Activated naive CD4-positive, alpha-beta T cell treated with anti-CD3 and anti-CD28 coated beads, Interleukin-2, amount 50 U/mL, for 24 hours (primary cell): ENCODE measurements at regions not wholly inside any gene's neighbourhood (a gene's known extent, or its start where the extent isn't known, plus 50 kb on each side); places are given as distances from the start of the nearest gene placed in this dataset.

Source experiments
- H3K27ac Mint-ChIP-seq: one replicate; pipeline ENCODE4 v1.8.0; 2021; ENCODE audit warnings: mild to moderate bottlenecking, mixed read lengths
- H3K27me3 Mint-ChIP-seq: one replicate; pipeline ENCODE4 v1.8.0; 2021; ENCODE audit warnings: mixed read lengths
- H3K36me3 Mint-ChIP-seq: one replicate; pipeline ENCODE4 v1.8.0; 2021; ENCODE audit warnings: mixed read lengths
- H3K4me1 Mint-ChIP-seq: one replicate; pipeline ENCODE4 v1.8.0; 2021; ENCODE audit warnings: mixed read lengths
- H3K4me3 Mint-ChIP-seq: one replicate; pipeline ENCODE4 v1.8.0; 2021; ENCODE audit warnings: mild to moderate bottlenecking, mixed read lengths
- H3K9me3 Mint-ChIP-seq: one replicate; pipeline ENCODE4 v1.8.0; 2021; ENCODE audit warnings: mixed read lengths

- H3K27ac Mint-ChIP-seq = no peak overlapping the region
- H3K4me3 Mint-ChIP-seq = no peak overlapping the region
- H3K9me3 Mint-ChIP-seq = no peaks in the 10 kb centered on the region
- H3K27me3 Mint-ChIP-seq = no peaks in the 10 kb centered on the region
- peaks cover 5% of the 10 kb centered on the region for H3K4me1 Mint-ChIP-seq
- H3K36me3 Mint-ChIP-seq = no peaks in the 10 kb centered on the region
Observed at GRCh38 chr14:34177466-34177865, 226.6 kb upstream of the EGLN3 start.

- no peaks in the 10 kb centered on the region for H3K36me3 Mint-ChIP-seq
- no peak overlapping the region for H3K27ac Mint-ChIP-seq
- H3K9me3 Mint-ChIP-seq = no peaks in the 10 kb centered on the region
- peaks cover 6% of the 10 kb centered on the region for H3K4me1 Mint-ChIP-seq
- no peak overlapping the region for H3K4me3 Mint-ChIP-seq
- H3K27me3 Mint-ChIP-seq = no peaks in the 10 kb centered on the region
Observed at GRCh38 chr14:34175574-34175973, 224.7 kb upstream of the EGLN3 start.

DNA sequence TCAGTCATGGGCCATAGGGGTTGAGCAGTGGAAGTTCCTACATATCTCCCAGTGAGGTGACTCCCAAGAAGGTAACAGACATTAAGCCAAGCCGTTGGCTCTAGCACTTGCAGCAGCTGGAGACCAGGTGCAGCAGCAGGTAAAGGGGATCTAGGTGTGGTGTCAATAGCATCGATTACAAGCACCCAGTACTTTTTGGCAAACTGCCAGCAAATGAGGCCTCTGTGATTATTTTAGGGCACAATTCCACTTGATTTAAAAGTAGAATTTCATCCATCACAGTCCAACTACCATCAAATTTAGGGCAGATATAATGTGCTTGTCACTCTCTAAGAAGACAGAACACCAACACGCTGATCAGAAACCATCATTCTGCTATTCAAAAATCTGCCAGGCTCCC, 224.1 kb upstream of the EGLN3 start:
- Mint-ChIP-seq H3K4me1 (peaks cover 6% of the 10 kb centered on the region), H3K27ac (no peak overlapping the region), H3K36me3 (no peaks in the 10 kb centered on the region), H3K9me3 (no peaks in the 10 kb centered on the region), H3K27me3 (no peaks in the 10 kb centered on the region), H3K4me3 (no peak overlapping the region)

- Mint-ChIP-seq H3K36me3 (no peaks in the 10 kb centered on the region), H3K4me1 (peaks cover 6% of the 10 kb centered on the region), H3K27ac (no peak overlapping the region), H3K9me3 (no peaks in the 10 kb centered on the region), H3K4me3 (no peak overlapping the region), H3K27me3 (no peaks in the 10 kb centered on the region)
Observed at GRCh38 chr14:34173916-34174315, 223.0 kb upstream of the EGLN3 start.

GRCh38 chr14:34172550-34173368, 221.9 kb upstream of the EGLN3 start:
- Mint-ChIP-seq H3K27ac (no peak overlapping the region), H3K36me3 (no peaks in the 10 kb centered on the region), H3K9me3 (no peaks in the 10 kb centered on the region), H3K27me3 (no peaks in the 10 kb centered on the region), H3K4me3 (no peak overlapping the region), H3K4me1 (peaks cover 6% of the 10 kb centered on the region)

GRCh38 chr14:34172173-34172451, 221.2 kb upstream of the EGLN3 start:
- H3K4me3 Mint-ChIP-seq = no peak overlapping the region
- no peaks in the 10 kb centered on the region for H3K27me3 Mint-ChIP-seq
- no peaks in the 10 kb centered on the region for H3K36me3 Mint-ChIP-seq
- no peaks in the 10 kb centered on the region for H3K9me3 Mint-ChIP-seq
- H3K27ac Mint-ChIP-seq = no peak overlapping the region
- peaks cover 6% of the 10 kb centered on the region for H3K4me1 Mint-ChIP-seq

GRCh38 chr14:34171431-34172172, 220.7 kb upstream of the EGLN3 start:
- Mint-ChIP-seq H3K27me3 (no peaks in the 10 kb centered on the region), H3K4me1 (peaks cover 6% of the 10 kb centered on the region)

DNA sequence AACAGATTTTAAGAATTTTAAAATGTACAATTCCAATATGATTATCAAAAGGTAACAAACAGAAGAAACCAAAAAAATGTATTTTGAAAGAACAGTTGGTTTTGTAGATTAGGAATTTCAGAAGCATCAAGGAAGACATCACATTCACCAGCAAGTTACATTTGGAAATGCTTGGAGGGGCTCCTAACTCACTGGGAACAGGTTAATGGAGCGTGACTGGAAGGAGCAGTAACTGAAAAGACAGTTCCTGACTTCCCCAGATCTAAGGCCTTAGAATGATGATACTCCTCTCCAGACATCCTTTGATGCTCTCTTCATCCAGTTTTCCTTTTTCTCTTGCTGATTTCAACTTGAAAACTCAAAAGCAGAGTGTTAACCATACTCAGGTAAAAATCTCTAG, 220.0 kb upstream of the EGLN3 start:
- H3K36me3 Mint-ChIP-seq = no peaks in the 10 kb centered on the region
- H3K4me1 Mint-ChIP-seq = peaks cover 11% of the 10 kb centered on the region
- no peak overlapping the region for H3K27ac Mint-ChIP-seq
- no peaks in the 10 kb centered on the region for H3K27me3 Mint-ChIP-seq
- no peak overlapping the region for H3K4me3 Mint-ChIP-seq
- H3K9me3 Mint-ChIP-seq = no peaks in the 10 kb centered on the region

More at GRCh38 chr14:34171431-34172172, 220.7 kb upstream of the EGLN3 start:
- H3K9me3 Mint-ChIP-seq = no peaks in the 10 kb centered on the region
- H3K36me3 Mint-ChIP-seq = no peaks in the 10 kb centered on the region
- H3K4me3 Mint-ChIP-seq = no peak overlapping the region
- no peak overlapping the region for H3K27ac Mint-ChIP-seq

DNA sequence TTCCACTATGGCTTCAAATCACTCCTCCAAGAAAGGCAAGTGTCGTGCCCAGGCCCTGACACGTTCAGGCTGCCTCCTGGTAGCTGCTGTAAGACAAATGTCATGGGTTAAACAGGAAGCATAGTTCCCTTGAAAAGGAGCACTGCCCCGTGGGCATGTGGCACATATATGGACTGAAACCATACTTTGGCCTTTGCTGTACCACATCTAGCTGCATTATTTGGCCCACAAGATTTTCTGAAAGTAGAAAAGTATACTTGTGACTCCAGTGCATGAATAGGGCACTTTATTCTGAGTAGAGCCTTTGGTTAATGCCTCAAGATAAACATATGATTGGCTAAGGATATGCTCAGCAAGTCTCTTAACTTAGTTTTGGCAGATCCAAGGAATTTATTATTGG, 218.7 kb upstream of the EGLN3 start:
- no peak overlapping the region for H3K4me3 Mint-ChIP-seq
- H3K27me3 Mint-ChIP-seq = no peaks in the 10 kb centered on the region
- no peaks in the 10 kb centered on the region for H3K36me3 Mint-ChIP-seq
- no peak overlapping the region for H3K27ac Mint-ChIP-seq
- peaks cover 15% of the 10 kb centered on the region for H3K4me1 Mint-ChIP-seq
- no peaks in the 10 kb centered on the region for H3K9me3 Mint-ChIP-seq

GRCh38 chr14:34168656-34169055, 217.8 kb upstream of the EGLN3 start:
- Mint-ChIP-seq H3K27me3 (no peaks in the 10 kb centered on the region), H3K4me1 (peaks cover 15% of the 10 kb centered on the region), H3K4me3 (no peak overlapping the region), H3K9me3 (no peaks in the 10 kb centered on the region), H3K27ac (no peak overlapping the region), H3K36me3 (no peaks in the 10 kb centered on the region)

GRCh38 chr14:34165847-34166350, 215.0 kb upstream of the EGLN3 start:
- Mint-ChIP-seq H3K4me3 (no peak overlapping the region), H3K27me3 (no peaks in the 10 kb centered on the region), H3K27ac (no peak overlapping the region)

DNA sequence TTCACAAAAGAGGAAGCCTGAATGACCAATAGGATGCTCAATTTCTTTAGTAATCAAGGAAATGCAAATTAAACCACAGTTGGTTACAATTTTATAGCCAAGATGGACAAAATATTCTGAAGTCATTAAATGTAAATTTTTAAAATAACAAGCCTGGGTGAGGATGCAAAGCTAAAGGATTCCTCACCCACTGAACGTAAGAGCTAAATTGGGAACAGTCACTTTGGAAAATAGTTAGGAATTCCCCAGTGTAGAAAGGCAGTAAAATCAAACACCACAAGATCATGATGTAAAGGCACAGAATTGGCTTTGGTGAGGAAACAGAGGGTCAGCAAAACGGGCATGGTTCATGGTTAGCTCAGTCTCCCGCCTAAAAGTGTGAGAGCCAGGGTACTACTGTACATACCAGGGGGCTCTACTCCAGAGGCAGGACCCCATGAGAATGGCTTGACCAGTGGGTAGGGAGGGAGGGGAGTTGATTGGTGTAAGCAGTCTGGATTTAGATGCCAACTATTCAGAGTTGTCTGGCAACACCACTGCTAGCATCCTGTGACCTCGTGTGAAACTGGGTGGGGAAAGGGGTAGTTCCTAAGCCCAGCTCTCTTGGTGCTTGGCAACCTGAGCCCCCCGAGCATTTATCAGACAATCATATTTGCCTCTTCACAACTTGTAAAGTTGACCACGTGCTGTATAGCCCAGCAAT, 213.4 kb upstream of the EGLN3 start:
- no peak overlapping the region for H3K27ac Mint-ChIP-seq
- H3K4me3 Mint-ChIP-seq = no peak overlapping the region
- H3K4me1 Mint-ChIP-seq = peaks cover 21% of the 10 kb centered on the region
- H3K9me3 Mint-ChIP-seq = no peaks in the 10 kb centered on the region
- no peaks in the 10 kb centered on the region for H3K27me3 Mint-ChIP-seq
- no peaks in the 10 kb centered on the region for H3K36me3 Mint-ChIP-seq

More at GRCh38 chr14:34165847-34166350, 215.0 kb upstream of the EGLN3 start:
- Mint-ChIP-seq H3K4me1 (peaks cover 21% of the 10 kb centered on the region), H3K36me3 (no peaks in the 10 kb centered on the region), H3K9me3 (no peaks in the 10 kb centered on the region)

- Mint-ChIP-seq H3K4me3 (no peak overlapping the region), H3K4me1 (peaks cover 21% of the 10 kb centered on the region), H3K27me3 (no peaks in the 10 kb centered on the region), H3K9me3 (no peaks in the 10 kb centered on the region), H3K27ac (no peak overlapping the region), H3K36me3 (no peaks in the 10 kb centered on the region)
Observed at GRCh38 chr14:34161351-34162082, 210.6 kb upstream of the EGLN3 start.

- Mint-ChIP-seq H3K27ac (no peak overlapping the region), H3K27me3 (no peaks in the 10 kb centered on the region)
Observed at GRCh38 chr14:34160619-34161018, 209.7 kb upstream of the EGLN3 start.

DNA sequence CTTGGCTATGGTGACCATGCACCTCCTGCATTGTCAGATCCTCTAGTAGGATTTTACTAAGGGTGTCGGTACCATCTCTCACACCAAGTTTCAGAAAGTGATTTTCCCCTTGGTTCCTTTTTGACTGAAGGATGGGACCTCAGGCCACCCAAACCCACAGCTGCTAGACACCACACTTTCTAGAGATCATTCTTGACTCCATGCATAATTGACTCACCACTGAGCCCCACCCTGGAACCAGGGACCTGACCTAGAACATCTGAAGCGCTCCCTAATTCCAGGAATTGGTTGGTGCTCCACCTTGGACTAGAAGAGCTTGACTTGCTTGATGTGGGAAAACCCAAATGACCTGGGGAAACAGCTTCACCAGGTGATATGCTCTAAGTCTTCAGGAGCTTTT, 206.8 kb upstream of the EGLN3 start:
- Mint-ChIP-seq H3K4me1 (peaks cover 12% of the 10 kb centered on the region), H3K36me3 (no peaks in the 10 kb centered on the region), H3K9me3 (no peaks in the 10 kb centered on the region), H3K27ac (no peak overlapping the region), H3K4me3 (no peak overlapping the region), H3K27me3 (no peaks in the 10 kb centered on the region)

More at GRCh38 chr14:34160619-34161018, 209.7 kb upstream of the EGLN3 start:
- H3K4me1 Mint-ChIP-seq = peaks cover 13% of the 10 kb centered on the region
- no peak overlapping the region for H3K4me3 Mint-ChIP-seq
- H3K36me3 Mint-ChIP-seq = no peaks in the 10 kb centered on the region
- H3K9me3 Mint-ChIP-seq = no peaks in the 10 kb centered on the region
